Gastroesophageal sphincter (tissue), 4 donors: ENCODE measurements at regions not wholly inside any gene's neighbourhood (a gene's known extent, or its start where the extent isn't known, plus 50 kb on each side); places are given as distances from the start of the nearest gene placed in this dataset.
"Not testable (repeated sequence)": the region's sequence is repeated elsewhere in the genome, so short reads cannot be mapped to it uniquely, and the experiment has no call there.

Experiments used
- ATAC-seq: fragments of 150-250 bp; one replicate; pipeline ENCODE4 v1.9.1; 2016; ENCODE audit warnings: mild to moderate bottlenecking, moderate library complexity
- H3K27ac ChIP-seq, 4 donors: fragments of 200-600 bp; sonication (generic) in 3 of 4; 1 replicate in 3 of 4; 2 replicates in 1 of 4; pipeline ENCODE4 v1.5.1; 2016 to 2019
- H3K27me3 ChIP-seq: fragments of 200-600 bp; sonication (generic); one replicate; pipeline ENCODE4 v1.5.1; 2019
- H3K36me3 ChIP-seq, 2 donors: fragments of 200-600 bp; sonication (generic); one replicate each; pipeline ENCODE4 v1.5.1; 2019; ENCODE audit warnings: control low read depth in 1 of 2
- H3K4me1 ChIP-seq, 3 donors: fragments of 200-600 bp; sonication (generic); 1 replicate in 2 of 3; 2 replicates in 1 of 3; pipeline ENCODE4 v1.5.1; 2016 to 2019; ENCODE audit warnings: control low read depth in 2 of 3
- H3K4me3 ChIP-seq, 2 donors: fragments of 200-600 bp; sonication (generic); one replicate each; pipeline ENCODE4 v1.5.1; 2019; ENCODE audit warnings: mild to moderate bottlenecking in 1 of 2, moderate library complexity in 1 of 2
- H3K9me3 ChIP-seq, 3 donors: fragments of 200-600 bp; sonication (generic); one replicate each; pipeline ENCODE4 v1.5.1; 2017 to 2019; ENCODE audit warnings: control low read depth in 2 of 3
- CTCF ChIP-seq, 4 experiments: fragments of 200-600 bp in 2 of 4; fragments of 450-650 bp in 2 of 4; sonication (generic) in 1 of 4; IDR thresholded peaks; one replicate each; pipeline ENCODE4 v1.5.1; 2017 to 2019; ENCODE audit warnings: antibody characterized with exemption in 4 of 4, mild to moderate bottlenecking in 2 of 4, moderate library complexity in 2 of 4
- EP300 ChIP-seq: sonication (generic); formaldehyde crosslinking; IDR thresholded peaks from one replicate; pipeline ENCODE4 v1.6.1; 2017; ENCODE audit warnings: antibody characterized with exemption, mild to moderate bottlenecking
- POLR2A ChIP-seq, 2 donors: fragments of 450-650 bp; IDR thresholded peaks; one replicate each; pipeline ENCODE4 v1.6.1; 2017; ENCODE audit warnings: antibody characterized with exemption in 2 of 2, mild to moderate bottlenecking in 2 of 2, moderate library complexity in 1 of 2
- POLR2AphosphoS5 ChIP-seq: sonication (generic); formaldehyde crosslinking; IDR thresholded peaks from one replicate; pipeline ENCODE4 v1.6.1; 2017; ENCODE audit warnings: antibody characterized with exemption
- WGBS, 2 donors: methylation state at CpG; one replicate each; pipeline ENCODE4 v1.1.5; 2018; ENCODE audit warnings: low coverage in 1 of 2; 5-methylcytosine and 5-hydroxymethylcytosine counted together

GRCh38 chr1:176374967-176375569, 87.9 kb upstream of the PAPPA2 start:
- Histone ChIP-seq H3K36me3 (no peaks in the 10 kb centered on the region), H3K4me3 (no peak overlapping the region), H3K27ac (no peak overlapping the region), H3K9me3 (no peaks in the 10 kb centered on the region), H3K4me1 (no peaks in the 10 kb centered on the region), H3K27me3 (peaks cover 4% of the 10 kb centered on the region)
- TF ChIP-seq CTCF (IDR thresholded peaks at IDR 0.05) (peak; percentile 51 to 82 (median 66)), POLR2AphosphoS5 (no peak)
- ATAC-seq = no peak
- 25 to 30% methylated on average over 5 of the region's 7 CpGs for WGBS, 2 donors

GRCh38 chr1:176364236-176364905, 98.6 kb upstream of the PAPPA2 start:
- Histone ChIP-seq H3K27ac (no peak overlapping the region), H3K9me3 (no peaks in the 10 kb centered on the region), H3K4me1 (no peaks in the 10 kb centered on the region), H3K36me3 (no peaks in the 10 kb centered on the region), H3K4me3 (no peak overlapping the region), H3K27me3 (no peaks in the 10 kb centered on the region)
- TF ChIP-seq POLR2AphosphoS5 (no peak), CTCF (IDR thresholded peaks at IDR 0.05) (no peak), POLR2A (IDR thresholded peaks at IDR 0.05) (no peak), EP300 (no peak)
- 64 to 70% methylated on average over 2 to 3 of the region's 7 CpGs for WGBS, 2 donors
- ATAC-seq = no peak

GRCh38 chr1:176349135-176349715, 113.8 kb upstream of the PAPPA2 start:
- WGBS, 2 donors = no CpG with 5 or more reads among the region's 42 CpGs

GRCh38 chr1:176341656-176342055, 121.3 kb upstream of the PAPPA2 start:
- no peaks in the 10 kb centered on the region for H3K4me1 ChIP-seq
- H3K9me3 ChIP-seq = peaks cover 0 to 30% (median 0%) of the 10 kb centered on the region in 3 donors
- no peak overlapping the region for H3K27ac ChIP-seq
- TF ChIP-seq CTCF (IDR thresholded peaks at IDR 0.05) = no peak
- no peak for TF ChIP-seq EP300
- TF ChIP-seq POLR2AphosphoS5 = no peak
- no peak for TF ChIP-seq POLR2A (IDR thresholded peaks at IDR 0.05)
- ATAC-seq = no peak
- H3K36me3 ChIP-seq = no peaks in the 10 kb centered on the region
- no peak overlapping the region for H3K4me3 ChIP-seq
- H3K27me3 ChIP-seq = no peaks in the 10 kb centered on the region
- WGBS, 2 donors = 67 to 85% methylated on average over 3 of the region's 3 CpGs

More at GRCh38 chr1:176349135-176349715, 113.8 kb upstream of the PAPPA2 start:
- H3K27ac ChIP-seq, H3K4me3 ChIP-seq, H3K4me1 ChIP-seq, H3K27me3 ChIP-seq, ATAC-seq, H3K36me3 ChIP-seq: not testable (repeated sequence)
- peaks cover 0 to 30% (median 0%) of the 10 kb centered on the region in 3 donors for H3K9me3 ChIP-seq

- Histone ChIP-seq H3K27ac (peak overlapping the region in 1 of 4 donors; percentile 14), H3K27me3 (no peaks in the 10 kb centered on the region), H3K4me3 (no peak overlapping the region), H3K4me1 (no peaks in the 10 kb centered on the region), H3K36me3 (no peaks in the 10 kb centered on the region), H3K9me3 (peaks cover 0 to 4% (median 0%) of the 10 kb centered on the region in 3 donors)
- 5 to 39% methylated on average over 4 to 6 of the region's 6 CpGs for WGBS, 2 donors
- TF ChIP-seq EP300 (no peak), POLR2A (IDR thresholded peaks at IDR 0.05) (no peak), POLR2AphosphoS5 (no peak), CTCF (IDR thresholded peaks at IDR 0.05) (no peak)
- ATAC-seq = no peak
Observed at GRCh38 chr1:176338877-176339276, 124.1 kb upstream of the PAPPA2 start.
